KG1 (cell line): ENCODE measurements at regions not wholly inside any gene's neighbourhood (a gene's known extent, or its start where the extent isn't known, plus 50 kb on each side); places are given as distances from the start of the nearest gene placed in this dataset.
A peak's percentile ranks its signal among the peaks of the same experiment; 100 is the strongest.
"Not testable (repeated sequence)": the region's sequence is repeated elsewhere in the genome, so short reads cannot be mapped to it uniquely, and the experiment has no call there.

Experiments used
- DNase-seq: peaks from one replicate; lab custom pipeline; 2025; lab: John Stamatoyannopoulos, UW

DNA sequence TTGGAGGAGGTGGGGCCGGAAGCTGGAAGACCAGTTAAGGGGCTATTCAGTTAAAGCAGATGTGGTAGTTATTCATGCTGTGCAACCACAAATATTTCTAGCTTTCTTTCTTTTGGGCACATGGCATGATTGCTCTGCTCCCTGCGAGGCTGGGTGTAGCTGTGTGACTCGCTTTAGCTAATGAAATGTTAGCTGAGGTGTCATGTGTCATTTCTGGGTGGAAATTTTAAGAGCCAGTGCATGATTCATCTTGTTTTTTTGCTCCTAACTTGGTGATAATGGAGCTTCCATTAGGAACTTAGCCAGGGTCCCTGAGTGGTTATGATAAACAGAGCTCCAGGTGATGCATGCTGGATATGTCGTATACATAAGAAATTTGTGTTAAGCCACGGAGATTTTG lies 300.6 kb downstream of the SATB1 start:
- no peak for DNase-seq

DNA sequence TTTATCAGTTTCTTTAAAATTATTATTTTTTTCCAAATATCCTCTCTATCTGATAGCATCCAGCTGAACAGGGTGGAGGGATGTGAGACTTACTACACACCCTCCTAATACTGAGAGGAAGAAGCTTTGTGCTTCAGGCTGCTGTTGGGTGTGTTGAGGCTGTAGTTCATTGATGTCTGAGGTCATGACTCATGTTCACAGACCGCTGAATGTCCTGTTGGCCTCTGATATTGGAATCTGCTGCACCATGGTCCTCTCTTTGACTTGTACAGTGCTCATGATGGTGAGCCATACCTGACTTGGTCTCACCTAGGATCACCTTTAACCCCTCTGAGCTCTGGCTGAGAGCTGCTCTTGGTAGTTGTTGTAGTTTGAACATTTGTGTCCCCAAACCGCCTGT lies 302.9 kb downstream of the SATB1 start:
- no peak for DNase-seq

DNA sequence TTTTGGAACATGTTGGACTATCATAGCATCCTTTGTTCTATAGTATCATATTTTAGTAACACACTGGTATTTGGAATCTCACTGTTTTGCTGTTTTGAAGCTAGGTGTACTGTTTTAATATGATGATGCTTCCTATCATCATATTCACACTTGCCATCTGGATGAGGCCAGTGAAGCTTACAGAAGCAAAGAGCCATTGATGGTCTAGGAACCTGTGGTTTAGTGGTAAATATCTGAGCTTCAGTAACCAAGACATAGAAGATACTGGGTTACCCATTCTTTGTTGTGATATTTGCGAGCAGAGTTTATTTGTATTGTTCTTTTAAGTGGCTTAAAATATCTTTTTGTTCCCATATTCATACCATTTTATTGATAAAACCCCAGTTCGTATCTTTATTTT lies 304.1 kb downstream of the SATB1 start:
- DNase-seq = no peak

- no peak for DNase-seq
Observed at GRCh38 chr3:18119866-18120265, 305.3 kb downstream of the SATB1 start.

- DNase-seq = no peak
Observed at GRCh38 chr3:18114894-18115293, 310.2 kb downstream of the SATB1 start.

DNA sequence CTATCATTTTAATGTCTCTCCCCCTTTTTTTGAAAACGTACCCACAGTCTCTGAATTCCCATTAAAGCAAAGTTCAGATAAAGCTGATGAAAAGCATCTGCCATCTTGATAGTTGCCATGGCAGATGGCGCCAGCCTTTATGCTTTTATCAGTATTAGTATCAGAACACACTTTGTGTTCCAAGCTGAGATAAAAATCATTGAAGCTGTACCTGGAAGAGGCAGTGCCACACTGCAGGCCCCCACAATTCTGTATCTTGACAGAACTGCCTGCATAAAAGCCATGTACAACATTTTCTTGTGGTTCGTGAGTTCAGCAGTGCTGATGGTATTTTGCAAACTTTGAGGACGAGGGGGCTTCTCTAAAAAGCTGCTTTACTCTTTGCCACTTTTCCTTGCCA lies 311.7 kb downstream of the SATB1 start:
- no peak for DNase-seq

- no peak for DNase-seq
Observed at GRCh38 chr3:18112674-18113375, 312.3 kb downstream of the SATB1 start.

DNA sequence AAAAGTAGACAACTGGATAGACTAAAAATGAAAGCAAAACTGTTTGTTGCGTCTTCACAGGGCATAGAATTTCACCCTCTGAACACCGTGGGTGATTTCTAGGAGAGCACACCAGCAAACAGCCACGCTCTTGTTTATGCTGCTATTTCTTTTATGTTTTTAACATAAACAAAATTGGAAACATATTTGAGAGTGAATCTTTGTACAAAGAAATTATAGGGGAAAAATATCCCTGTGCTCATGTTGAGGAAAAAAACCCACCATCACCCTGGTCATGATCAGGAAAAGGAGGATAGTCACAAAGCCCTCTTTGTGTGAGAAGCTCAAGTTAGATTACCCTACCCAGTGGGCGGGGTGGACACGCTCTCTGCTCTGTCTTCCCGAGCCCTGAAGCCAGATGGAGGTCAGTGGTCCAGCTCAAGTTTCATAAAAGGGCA lies 313.3 kb downstream of the SATB1 start:
- peak; percentile 55 for DNase-seq

GRCh38 chr3:18103591-18103990 lies 321.5 kb downstream of the SATB1 start:
- DNase-seq = no peak

DNA sequence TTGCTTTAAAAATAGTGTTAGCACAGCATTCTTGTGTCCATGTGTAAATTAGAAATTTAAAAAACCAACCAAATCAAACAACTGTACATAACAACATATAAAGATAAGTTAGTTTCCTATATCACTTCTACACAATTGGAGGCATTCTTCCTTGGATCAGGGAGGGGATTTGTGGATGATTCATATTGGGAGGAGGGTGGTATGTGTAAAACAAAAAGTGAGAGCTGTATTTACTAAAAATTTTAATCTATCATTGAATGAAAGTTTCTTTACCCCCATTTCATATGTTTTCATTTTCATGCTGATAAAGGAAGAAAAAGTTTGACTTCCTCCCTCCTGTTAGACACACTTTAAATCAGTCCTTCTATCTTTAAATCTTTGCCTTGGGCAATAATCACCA lies 325.0 kb downstream of the SATB1 start:
- DNase-seq = no peak

- DNase-seq = no peak
Observed at GRCh38 chr3:18099611-18100010, 325.5 kb downstream of the SATB1 start.

DNA sequence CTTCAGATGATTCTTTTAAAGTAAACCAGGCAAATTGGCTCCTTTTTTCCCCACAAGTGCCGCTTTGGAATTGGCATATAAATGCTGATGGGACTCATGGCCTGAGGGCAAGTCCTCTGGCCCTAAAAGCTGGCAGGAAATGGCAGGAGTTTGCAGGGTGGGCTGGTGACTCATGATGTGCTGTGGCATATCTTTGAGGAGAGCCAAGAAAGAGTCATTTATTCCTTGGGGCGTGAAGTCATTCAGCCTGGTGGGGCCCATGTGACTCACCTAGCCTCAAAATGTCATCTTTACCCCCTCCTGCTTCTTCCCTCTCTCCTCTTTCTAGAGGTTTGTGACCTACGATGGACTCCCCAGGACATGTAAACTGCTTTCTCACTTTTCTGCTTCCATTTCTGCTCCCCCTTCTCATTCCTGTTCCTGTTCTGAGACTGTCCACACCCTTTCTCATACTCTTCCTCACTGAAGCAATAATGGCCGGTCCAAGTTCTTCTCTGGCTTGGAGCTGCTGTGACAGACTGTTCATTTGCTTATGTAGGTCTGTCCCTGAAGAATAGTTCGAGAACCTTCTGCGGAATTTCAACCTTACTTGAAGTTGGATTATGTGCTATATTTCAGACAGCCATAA lies 326.1 kb downstream of the SATB1 start:
- no peak for DNase-seq

- no peak for DNase-seq
Observed at GRCh38 chr3:18097989-18098388, 327.1 kb downstream of the SATB1 start.

- no peak for DNase-seq
Observed at GRCh38 chr3:18097473-18097872, 327.7 kb downstream of the SATB1 start.

- DNase-seq = no peak
Observed at GRCh38 chr3:18092726-18093125, 332.4 kb downstream of the SATB1 start.

DNA sequence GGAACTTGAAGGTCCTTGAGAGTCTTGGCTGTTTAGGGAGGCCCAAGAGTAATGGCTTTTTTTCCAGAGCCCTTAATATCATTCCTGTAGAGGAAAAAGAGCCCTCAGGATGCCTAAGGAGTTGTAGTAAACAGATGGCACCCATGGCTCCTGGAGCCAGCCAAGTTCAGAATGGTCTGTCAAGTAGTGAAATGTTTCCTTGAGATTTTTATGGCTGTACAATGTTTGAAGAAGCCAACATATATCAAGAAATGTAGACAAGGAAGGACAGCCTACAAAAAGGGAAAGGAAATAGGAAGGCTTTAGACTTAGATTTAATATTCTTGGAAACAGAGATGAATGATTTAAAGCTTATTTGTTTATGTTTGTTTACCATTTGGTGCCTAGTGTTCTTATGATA lies 334.8 kb downstream of the SATB1 start:
- DNase-seq = no peak

- no peak for DNase-seq
Observed at GRCh38 chr3:18087988-18088387, 337.2 kb downstream of the SATB1 start.

DNA sequence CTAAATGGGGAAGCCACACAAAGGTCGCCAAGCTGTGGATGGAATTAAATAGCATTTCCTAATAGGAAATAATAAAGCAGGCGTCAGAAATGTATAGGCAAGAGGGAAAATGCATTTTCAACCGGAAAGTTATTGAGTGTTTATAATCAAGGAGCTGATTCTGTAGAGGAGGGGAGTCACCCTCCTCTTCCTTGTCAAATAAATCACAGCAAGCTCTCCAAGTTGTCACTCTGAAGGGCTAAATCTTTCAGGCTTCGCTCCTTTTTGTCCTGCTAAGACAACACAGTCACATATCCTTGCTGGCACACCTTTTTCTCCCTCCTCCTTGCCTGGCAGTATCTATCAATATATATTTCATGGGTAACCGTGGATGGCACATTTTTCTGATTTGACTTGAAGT lies 338.4 kb downstream of the SATB1 start:
- no peak for DNase-seq

- no peak for DNase-seq
Observed at GRCh38 chr3:18086078-18086477, 339.1 kb downstream of the SATB1 start.

DNA sequence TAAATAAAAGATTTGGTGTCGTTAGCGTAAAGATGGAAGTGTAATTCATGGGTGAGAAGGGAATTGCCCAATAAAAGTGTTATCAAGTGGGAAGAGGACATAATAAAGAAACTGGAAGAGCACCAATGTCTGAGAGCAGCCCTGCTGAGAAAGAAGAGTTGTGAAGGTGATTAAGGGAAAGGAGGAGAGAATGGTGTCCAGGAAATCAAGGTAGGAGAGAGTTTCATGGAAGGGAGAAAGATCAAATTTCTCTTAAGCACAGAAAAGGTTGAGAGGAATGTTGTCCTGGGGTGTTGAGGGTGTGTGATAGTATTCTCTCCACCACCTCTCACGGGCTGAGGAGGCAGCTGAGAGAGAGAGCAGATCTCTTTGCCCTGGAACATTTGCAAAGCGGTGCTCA lies 339.7 kb downstream of the SATB1 start:
- DNase-seq = no peak

- not testable (repeated sequence) for DNase-seq
Observed at GRCh38 chr3:18083273-18083590, 340.8 kb upstream of the TBC1D5 start.

DNA sequence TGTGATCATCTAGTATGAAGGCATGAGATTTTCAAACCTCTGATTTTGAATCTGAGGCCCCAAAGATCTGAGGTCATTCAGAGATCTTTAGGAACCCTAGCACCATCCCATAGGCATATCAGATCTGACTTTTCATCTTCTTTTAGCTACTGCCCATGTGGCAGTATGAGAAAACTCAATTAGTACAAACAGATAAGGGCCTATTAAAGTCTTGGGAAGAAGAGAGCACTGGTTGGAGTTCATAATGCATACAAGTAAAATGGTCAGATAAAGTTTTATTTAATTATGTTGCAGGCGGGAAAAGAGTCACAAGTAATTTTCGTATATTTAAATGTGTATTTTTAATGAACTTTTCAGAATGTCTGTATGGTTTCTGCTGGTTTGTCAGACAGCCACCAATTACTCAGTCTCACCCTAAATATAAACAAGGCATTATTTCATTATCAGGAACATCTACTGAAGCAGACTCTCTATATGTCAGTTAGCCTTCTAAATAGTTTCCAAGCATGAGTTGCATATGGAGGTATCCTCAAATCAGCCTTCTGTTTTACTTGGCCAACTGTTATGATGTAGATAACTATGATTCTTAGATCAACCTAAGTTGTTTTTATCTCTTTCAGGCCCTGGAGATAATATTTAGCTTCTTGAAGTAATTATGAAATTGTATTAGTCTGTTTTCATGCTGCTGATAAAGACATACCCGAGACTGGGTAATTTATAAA lies 340.3 kb upstream of the TBC1D5 start:
- DNase-seq = no peak

GRCh38 chr3:18080198-18080689 lies 337.8 kb upstream of the TBC1D5 start:
- DNase-seq = no peak
